Vagina (tissue), 2 donors: ENCODE measurements at regions not wholly inside any gene's neighbourhood (a gene's known extent, or its start where the extent isn't known, plus 50 kb on each side); places are given as distances from the start of the nearest gene placed in this dataset.
A peak's percentile ranks its signal among the peaks of the same experiment; 100 is the strongest.

Experiments used
- CTCF ChIP-seq, 3 experiments: fragments of 450-650 bp in 2 of 3; fragments of 200-600 bp in 1 of 3; sonication (generic) in 1 of 3; IDR thresholded peaks; one replicate each; pipeline ENCODE4 v1.5.1; 2017 to 2019; ENCODE audit warnings: antibody characterized with exemption in 3 of 3, mild to moderate bottlenecking in 2 of 3, moderate library complexity in 2 of 3
- POLR2A ChIP-seq, 2 donors: fragments of 450-650 bp; IDR thresholded peaks; one replicate each; pipeline ENCODE4 v1.6.1; 2017; ENCODE audit warnings: antibody characterized with exemption in 2 of 2, mild to moderate bottlenecking in 2 of 2, moderate library complexity in 2 of 2
- POLR2AphosphoS5 ChIP-seq, 2 donors: sonication (generic); formaldehyde crosslinking; IDR thresholded peaks; one replicate each; pipeline ENCODE4 v1.9.0; 2017; ENCODE audit warnings: antibody characterized with exemption in 2 of 2, mild to moderate bottlenecking in 2 of 2, low read depth in 1 of 2; ENCODE audit not compliant: insufficient read depth in 1 of 2

GRCh38 chr2:88307817-88308216, 137.7 kb downstream of the THNSL2 start:
- no peak for TF ChIP-seq POLR2A (IDR thresholded peaks at IDR 0.05)
- TF ChIP-seq CTCF (IDR thresholded peaks at IDR 0.05) = peak in 1 of 3 experiments; percentile 6
- no peak for TF ChIP-seq POLR2AphosphoS5 (IDR thresholded peaks at IDR 0.05; ENCODE audit: insufficient read depth in 1 of 2, low read depth in 1 of 2)
